SK-N-SH (cell line): ENCODE measurements at regions not wholly inside any gene's neighbourhood (a gene's known extent, or its start where the extent isn't known, plus 50 kb on each side); places are given as distances from the start of the nearest gene placed in this dataset.
"Not testable (repeated sequence)": the region's sequence is repeated elsewhere in the genome, so short reads cannot be mapped to it uniquely, and the experiment has no call there.

Experiments
- ELF1 ChIP-seq: IDR thresholded peaks from 2 replicates; pipeline ENCODE4 v1.4.0; 2012
- EP300 ChIP-seq, 2 experiments: IDR thresholded peaks; 2 replicates each; pipeline versions ENCODE4 v1.4.0 to v1.6.1; 2012; ENCODE audit warnings: borderline replicate concordance in 1 of 2, low read depth in 1 of 2, low read length in 1 of 2
- FOXM1 ChIP-seq: IDR thresholded peaks from 2 replicates; pipeline ENCODE4 v1.4.0; 2012; ENCODE audit warnings: low read depth, mild to moderate bottlenecking
- MAX ChIP-seq: IDR thresholded peaks from 2 replicates; pipeline ENCODE4 v1.4.0; 2012; ENCODE audit warnings: low read depth
- POLR2AphosphoS5 ChIP-seq: IDR thresholded peaks from 2 replicates; pipeline ENCODE4 v1.6.1; 2012; ENCODE audit warnings: low read depth, low read length
- SMC3 ChIP-seq: IDR thresholded peaks from 2 replicates; pipeline ENCODE4 v1.6.1; 2012; ENCODE audit warnings: low read depth, low read length, improper control_type of control experiment
- TF ChIP-seq, protein P1 (sequence below): fragments of 200-600 bp; sonication (generic); IDR thresholded peaks from 2 replicates; pipeline ENCODE4 v1.6.1; 2017; ENCODE audit warnings: antibody characterized with exemption, mild to moderate bottlenecking, moderate library complexity

DNA sequence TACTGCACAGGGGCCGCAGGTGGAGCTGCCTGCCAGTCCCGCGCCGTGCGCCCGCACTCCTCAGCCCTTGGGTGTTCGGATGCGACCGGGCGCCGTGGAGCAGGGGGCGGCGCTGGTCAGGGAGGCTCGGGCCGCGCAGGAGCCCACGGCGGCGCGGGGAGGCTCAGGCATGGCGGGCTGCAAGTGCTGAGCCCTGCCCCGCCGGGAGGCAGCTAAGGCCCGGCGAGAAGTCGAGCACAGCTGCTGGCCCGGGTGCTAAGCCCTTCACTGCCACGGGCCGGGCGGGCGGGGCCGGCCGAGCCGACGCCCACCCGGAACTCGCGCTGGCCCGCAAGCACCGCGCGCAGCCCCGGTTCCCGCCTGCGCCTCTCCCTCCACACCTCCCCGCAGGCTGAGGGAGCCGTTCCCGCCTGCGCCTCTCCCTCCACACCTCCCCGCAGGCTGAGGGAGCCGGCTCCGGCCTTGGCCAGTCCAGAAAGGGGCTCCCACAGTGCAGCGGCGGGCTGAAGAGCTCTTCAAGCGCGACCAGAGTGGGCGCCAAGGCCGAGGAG lies 653.7 kb downstream of the NR2F2 start:
- TF ChIP-seq, protein P1, sequence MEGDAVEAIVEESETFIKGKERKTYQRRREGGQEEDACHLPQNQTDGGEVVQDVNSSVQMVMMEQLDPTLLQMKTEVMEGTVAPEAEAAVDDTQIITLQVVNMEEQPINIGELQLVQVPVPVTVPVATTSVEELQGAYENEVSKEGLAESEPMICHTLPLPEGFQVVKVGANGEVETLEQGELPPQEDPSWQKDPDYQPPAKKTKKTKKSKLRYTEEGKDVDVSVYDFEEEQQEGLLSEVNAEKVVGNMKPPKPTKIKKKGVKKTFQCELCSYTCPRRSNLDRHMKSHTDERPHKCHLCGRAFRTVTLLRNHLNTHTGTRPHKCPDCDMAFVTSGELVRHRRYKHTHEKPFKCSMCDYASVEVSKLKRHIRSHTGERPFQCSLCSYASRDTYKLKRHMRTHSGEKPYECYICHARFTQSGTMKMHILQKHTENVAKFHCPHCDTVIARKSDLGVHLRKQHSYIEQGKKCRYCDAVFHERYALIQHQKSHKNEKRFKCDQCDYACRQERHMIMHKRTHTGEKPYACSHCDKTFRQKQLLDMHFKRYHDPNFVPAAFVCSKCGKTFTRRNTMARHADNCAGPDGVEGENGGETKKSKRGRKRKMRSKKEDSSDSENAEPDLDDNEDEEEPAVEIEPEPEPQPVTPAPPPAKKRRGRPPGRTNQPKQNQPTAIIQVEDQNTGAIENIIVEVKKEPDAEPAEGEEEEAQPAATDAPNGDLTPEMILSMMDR = not testable (repeated sequence)
- not testable (repeated sequence) for TF ChIP-seq ELF1; POLR2AphosphoS5; MAX; SMC3; EP300 (IDR thresholded peaks at IDR 0.05; ENCODE audit: borderline replicate concordance in 1 of 2, low read depth in 1 of 2, low read length in 1 of 2); FOXM1
